ENCODE measurements at regions not wholly inside any gene's neighbourhood (a gene's known extent, or its start where the extent isn't known, plus 50 kb on each side); places are given as distances from the start of the nearest gene placed in this dataset.

DNA sequence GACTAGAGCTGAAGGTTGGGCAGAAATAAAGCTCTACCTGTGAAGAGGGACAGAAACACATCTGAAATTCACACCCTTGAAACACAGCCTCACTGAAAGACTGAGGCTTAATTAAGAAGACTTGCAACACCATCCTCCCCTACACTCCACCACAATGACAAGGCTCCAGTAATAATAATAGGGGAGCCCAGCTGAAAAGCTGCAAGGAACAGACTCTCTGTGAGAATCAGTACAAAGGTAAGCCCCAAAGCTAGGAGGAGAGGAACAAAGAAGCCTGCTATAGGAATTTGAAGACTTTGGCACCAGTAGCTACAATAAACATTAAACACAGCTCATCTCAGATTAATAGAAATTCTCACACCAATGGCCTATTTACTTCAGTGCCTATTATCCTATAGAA is 176.9 kb downstream of the FAT3 start:
- H3K36me3 Mint-ChIP-seq (ENCODE audit: low read depth) = no peaks in the 10 kb centered on the region
- DNase-seq = no peak
- H3K27ac Mint-ChIP-seq = no peak overlapping the region
- H3K4me3 Mint-ChIP-seq = no peak overlapping the region
- POLR2A ChIA-PET = no interaction called here
- no peaks in the 10 kb centered on the region for H3K9me3 Mint-ChIP-seq
- CTCF ChIA-PET = no interaction called here
- no peaks in the 10 kb centered on the region for H3K4me1 Mint-ChIP-seq
- no peaks in the 10 kb centered on the region for H3K27me3 Mint-ChIP-seq

DNA sequence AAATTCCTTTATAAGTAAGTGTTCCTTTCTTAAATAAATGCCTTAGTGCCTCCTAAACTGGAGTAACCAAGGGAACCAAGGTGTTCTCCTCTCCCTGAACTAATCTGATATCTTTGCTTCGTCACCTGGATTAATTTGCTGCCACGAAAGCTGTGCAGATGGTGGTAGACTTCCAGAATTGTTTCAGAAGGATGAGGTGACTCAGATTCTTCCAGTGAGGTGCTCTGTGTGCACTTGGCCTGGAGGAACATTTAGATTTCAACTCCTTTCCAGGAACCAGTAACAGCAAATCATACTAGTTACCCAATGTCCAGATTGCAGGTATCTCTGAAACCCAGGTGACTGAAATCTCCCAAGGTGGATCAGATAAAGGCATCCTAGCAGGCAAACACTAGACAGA is 181.9 kb downstream of the FAT3 start:
- Mint-ChIP-seq H3K36me3 (ENCODE audit: low read depth) (no peaks in the 10 kb centered on the region), H3K27ac (no peak overlapping the region), H3K4me1 (no peaks in the 10 kb centered on the region), H3K4me3 (no peak overlapping the region), H3K9me3 (no peaks in the 10 kb centered on the region), H3K27me3 (no peaks in the 10 kb centered on the region)
- ChIA-PET POLR2A (no interaction called here), CTCF (no interaction called here)
- DNase-seq = no peak

DNA sequence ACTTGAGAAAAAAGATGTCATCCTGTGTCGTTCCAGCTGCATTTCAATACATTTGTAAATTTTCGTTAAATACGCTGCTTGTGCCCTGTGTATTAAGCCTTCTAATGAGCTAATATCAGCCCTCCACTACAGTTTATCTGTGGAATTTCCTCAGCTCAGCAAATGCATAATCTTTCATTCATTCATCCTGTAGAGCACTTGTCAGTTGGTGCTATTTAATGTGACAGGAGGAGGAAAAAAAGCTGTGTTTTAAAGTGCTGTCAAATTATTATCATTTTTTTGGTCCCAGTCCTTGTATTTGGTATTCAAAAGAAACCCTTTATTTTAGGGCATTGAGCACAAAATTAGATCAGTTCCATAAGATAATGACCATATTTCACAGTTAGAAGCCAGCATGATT is 184.7 kb downstream of the FAT3 start:
- no peak overlapping the region for H3K27ac Mint-ChIP-seq
- no peaks in the 10 kb centered on the region for H3K4me1 Mint-ChIP-seq
- no peak overlapping the region for H3K4me3 Mint-ChIP-seq
- DNase-seq = no peak
- ChIA-PET POLR2A (no interaction called here), CTCF (no interaction called here)
- no peaks in the 10 kb centered on the region for H3K36me3 Mint-ChIP-seq (ENCODE audit: low read depth)
- no peaks in the 10 kb centered on the region for H3K27me3 Mint-ChIP-seq
- no peaks in the 10 kb centered on the region for H3K9me3 Mint-ChIP-seq

DNA sequence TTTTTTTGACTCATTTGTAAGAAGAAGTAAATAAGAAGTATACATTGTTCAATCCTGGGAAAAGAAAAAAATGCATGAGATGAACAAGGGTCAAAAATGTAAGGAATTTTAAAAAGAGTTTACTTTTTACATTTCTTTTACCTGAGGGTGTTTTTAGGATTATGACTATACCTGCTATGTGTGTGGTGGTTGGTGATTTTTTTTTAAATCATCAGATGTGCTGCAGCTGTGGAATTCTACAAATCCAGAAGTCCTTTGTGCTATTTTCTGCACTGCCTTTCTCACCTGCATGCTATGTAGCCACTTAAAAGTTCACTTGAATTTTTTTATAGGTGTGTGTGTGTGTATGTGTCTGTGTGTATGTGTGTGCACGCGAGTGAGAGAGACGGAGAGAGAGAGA is 185.3 kb downstream of the FAT3 start:
- ChIA-PET CTCF (no interaction called here), POLR2A (no interaction called here)
- H3K9me3 Mint-ChIP-seq = no peaks in the 10 kb centered on the region
- DNase-seq = no peak
- no peak overlapping the region for H3K4me3 Mint-ChIP-seq
- H3K27me3 Mint-ChIP-seq = no peaks in the 10 kb centered on the region
- H3K27ac Mint-ChIP-seq = no peak overlapping the region
- H3K36me3 Mint-ChIP-seq (ENCODE audit: low read depth) = no peaks in the 10 kb centered on the region
- no peaks in the 10 kb centered on the region for H3K4me1 Mint-ChIP-seq

DNA sequence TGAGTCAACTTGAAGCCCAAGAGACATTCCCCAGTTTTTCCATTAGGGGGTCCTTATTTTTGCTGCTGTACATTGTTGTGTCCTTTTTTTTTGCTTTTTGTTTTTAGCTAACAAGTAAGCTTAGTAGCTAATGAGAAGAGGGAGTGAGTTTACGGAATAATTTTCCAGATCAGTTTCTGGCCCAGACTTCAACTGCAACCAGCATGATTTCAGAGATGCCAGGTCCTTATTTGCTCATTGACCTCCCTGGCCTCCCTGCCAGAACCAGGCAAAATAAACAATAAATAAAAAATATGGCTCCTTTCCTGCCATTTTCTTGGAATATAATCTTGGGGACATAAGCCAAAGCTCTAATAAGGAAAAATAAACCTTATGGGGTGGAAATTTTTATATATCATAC is 185.9 kb downstream of the FAT3 start:
- Mint-ChIP-seq H3K36me3 (ENCODE audit: low read depth) (no peaks in the 10 kb centered on the region), H3K9me3 (peaks cover 4% of the 10 kb centered on the region), H3K27me3 (no peaks in the 10 kb centered on the region), H3K4me1 (no peaks in the 10 kb centered on the region), H3K4me3 (no peak overlapping the region), H3K27ac (no peak overlapping the region)
- DNase-seq = no peak
- POLR2A ChIA-PET = no interaction called here
- CTCF ChIA-PET = no interaction called here

DNA sequence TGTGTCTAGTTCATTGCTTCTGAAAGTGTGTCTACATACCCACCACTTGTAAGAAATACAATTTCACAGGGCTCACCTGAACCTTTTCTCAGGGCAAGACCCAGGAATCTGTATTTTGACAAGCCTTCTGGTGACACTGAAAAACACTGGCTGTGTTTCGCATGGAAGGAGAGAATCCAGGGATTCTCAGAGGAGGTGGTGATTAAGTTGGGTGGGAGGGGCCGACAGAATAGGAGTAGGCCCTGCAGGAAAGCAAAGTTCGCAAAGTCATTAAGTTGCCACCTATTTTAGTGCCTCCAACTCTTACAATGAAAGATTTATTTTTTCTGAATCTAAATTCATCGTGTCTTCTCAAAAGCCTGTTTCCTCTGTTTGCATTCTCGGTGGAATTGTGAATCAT is 186.8 kb downstream of the FAT3 start:
- DNase-seq = no peak
- peaks cover 4% of the 10 kb centered on the region for H3K9me3 Mint-ChIP-seq
- H3K27me3 Mint-ChIP-seq = no peaks in the 10 kb centered on the region
- ChIA-PET CTCF (no interaction called here), POLR2A (no interaction called here)
- H3K4me3 Mint-ChIP-seq = no peak overlapping the region
- no peaks in the 10 kb centered on the region for H3K4me1 Mint-ChIP-seq
- H3K36me3 Mint-ChIP-seq (ENCODE audit: low read depth) = no peaks in the 10 kb centered on the region
- no peak overlapping the region for H3K27ac Mint-ChIP-seq

DNA sequence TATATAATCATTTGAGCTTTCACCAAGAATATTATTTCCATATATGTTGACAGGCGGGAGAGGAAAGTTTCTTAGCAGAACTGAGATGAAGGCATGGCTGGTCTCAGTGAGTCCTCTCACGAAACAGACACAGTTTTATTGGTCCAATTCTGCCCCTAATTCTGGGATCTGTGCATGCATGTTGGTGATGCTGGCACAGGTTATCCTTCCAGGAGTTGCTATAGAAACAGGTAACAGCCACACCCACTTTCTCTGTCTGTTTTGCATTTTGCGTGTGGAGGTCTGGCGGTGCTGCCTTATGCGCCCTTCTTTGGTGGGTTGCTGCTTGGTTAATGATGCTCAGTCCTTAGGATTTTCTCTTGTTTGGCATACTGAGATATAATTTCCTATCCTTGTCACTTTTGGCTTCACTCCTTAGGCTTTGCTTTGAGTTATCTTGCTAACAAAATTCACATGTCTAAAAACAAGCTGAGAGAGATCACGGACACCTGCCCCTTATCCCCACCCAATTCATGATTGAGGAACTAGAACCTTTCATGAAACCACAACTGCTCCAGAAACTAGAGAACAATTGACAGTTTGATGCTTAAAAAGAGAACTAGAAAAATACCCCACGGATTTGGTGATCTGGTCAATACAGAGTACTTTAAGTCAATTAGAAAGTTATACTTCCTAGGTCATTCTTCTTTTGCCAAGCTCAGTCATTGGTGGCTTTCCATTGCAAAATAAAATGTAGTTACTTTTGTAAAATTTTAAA is 189.3 kb downstream of the FAT3 start:
- CTCF ChIA-PET = no interaction called here
- no peaks in the 10 kb centered on the region for H3K27me3 Mint-ChIP-seq
- H3K27ac Mint-ChIP-seq = no peak overlapping the region
- no peak overlapping the region for H3K4me3 Mint-ChIP-seq
- POLR2A ChIA-PET = no interaction called here
- H3K9me3 Mint-ChIP-seq = peaks cover 4% of the 10 kb centered on the region
- H3K4me1 Mint-ChIP-seq = no peaks in the 10 kb centered on the region
- no peak for DNase-seq
- no peaks in the 10 kb centered on the region for H3K36me3 Mint-ChIP-seq (ENCODE audit: low read depth)

DNA sequence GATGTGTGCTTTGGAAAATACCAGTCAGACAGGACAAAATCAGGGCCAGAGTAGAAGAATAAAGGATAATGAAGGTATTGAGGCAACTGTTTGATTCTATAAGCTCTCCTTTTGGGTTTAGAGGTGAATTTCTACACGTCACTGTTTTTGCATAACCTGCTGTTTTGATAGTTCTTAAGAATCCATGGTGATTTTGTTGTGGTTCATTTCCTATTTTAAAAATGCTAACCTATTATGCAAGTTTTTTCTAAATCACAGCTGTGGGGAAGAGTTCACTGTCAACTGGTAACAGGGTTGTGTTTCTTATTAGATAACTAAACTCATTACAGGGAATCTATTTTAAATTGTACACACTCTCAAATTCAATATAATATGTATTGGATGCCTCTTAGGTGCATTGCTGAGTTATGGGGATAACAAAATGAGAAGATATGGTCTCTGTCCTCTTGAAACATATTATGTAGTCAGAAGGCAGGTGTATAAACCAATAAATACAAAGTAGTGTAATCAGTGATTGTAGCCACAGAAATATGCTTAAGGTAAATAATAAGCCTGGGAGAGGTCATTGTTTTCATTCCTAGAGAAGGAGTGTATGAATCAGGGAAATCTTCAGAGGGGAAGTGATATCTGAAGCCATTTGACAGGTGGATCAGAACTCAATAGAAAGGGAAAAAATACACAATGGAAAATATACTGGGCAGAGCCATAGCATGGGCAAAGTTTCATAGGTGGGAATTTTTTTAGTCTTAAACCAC is 192.5 kb downstream of the FAT3 start:
- H3K36me3 Mint-ChIP-seq (ENCODE audit: low read depth) = no peaks in the 10 kb centered on the region
- H3K27me3 Mint-ChIP-seq = no peaks in the 10 kb centered on the region
- H3K27ac Mint-ChIP-seq = no peak overlapping the region
- no peaks in the 10 kb centered on the region for H3K4me1 Mint-ChIP-seq
- DNase-seq = no peak
- no peak overlapping the region for H3K4me3 Mint-ChIP-seq
- H3K9me3 Mint-ChIP-seq = peaks cover 4% of the 10 kb centered on the region
- CTCF ChIA-PET = no interaction called here
- POLR2A ChIA-PET = no interaction called here

DNA sequence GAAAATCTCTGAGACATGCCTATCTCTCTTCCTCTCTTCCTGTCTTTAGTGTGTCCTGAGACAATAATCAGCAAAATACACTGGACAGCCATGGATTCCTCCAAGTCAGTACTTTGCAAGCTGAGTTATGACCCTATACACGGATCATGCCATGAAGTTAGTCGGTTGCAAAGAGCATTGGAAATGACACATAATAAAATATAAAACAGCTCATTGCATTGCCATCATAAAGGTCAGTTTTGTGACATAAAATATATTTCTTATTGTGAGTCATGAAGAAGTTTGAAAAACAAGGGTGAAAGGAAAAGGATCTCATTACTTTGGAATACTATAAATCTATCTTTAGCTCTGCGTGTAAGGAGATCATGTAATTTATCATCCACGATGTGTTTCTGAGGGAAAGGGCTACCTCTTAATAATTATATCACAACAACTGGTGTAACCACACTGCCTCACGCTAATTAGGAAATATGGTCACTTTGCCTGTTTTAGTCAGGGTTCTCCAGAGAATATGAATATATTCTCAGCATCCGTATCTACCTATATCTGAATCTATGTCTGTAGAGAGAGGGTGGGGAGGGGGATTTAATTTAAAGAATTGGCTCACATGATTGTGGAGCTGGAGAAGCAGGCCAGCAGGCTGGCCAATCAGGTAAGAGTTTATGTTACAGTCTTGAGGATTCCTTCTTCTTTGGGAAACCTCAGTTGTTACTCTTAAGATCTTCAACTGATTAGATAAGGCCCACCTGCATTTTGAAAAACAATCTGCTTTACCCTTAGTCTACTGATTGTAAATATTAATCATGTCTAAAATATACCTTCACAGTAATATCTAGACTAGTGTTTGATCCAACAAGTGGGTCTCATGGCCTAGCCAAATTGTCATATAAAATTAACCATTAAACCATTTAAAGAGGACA is 198.8 kb downstream of the FAT3 start:
- no peak for DNase-seq
- ChIA-PET POLR2A (no interaction called here), CTCF (no interaction called here)
- H3K27me3 Mint-ChIP-seq = no peaks in the 10 kb centered on the region
- H3K4me3 Mint-ChIP-seq = no peak overlapping the region
- no peaks in the 10 kb centered on the region for H3K4me1 Mint-ChIP-seq
- no peaks in the 10 kb centered on the region for H3K36me3 Mint-ChIP-seq (ENCODE audit: low read depth)
- no peak overlapping the region for H3K27ac Mint-ChIP-seq
- no peaks in the 10 kb centered on the region for H3K9me3 Mint-ChIP-seq

DNA sequence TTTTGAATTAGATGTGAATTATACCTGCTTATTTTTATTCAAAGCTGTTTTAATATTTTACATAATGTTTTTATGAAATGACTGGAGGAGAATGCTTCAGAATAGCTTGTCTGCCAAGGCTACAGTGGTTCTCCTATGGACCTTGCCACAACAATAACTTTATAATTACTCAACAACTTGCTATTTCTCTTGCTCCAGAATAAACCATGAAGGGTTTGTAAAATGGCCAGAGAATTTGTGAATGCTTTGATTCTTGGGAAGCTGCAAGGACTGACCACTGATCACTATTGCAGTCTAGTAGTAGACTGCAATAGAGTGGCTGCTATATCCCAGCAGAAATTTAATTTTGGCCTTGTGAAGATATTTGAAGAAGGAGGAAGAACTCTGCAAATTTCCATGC is 199.7 kb downstream of the FAT3 start:
- no peak overlapping the region for H3K27ac Mint-ChIP-seq
- H3K4me1 Mint-ChIP-seq = no peaks in the 10 kb centered on the region
- no peaks in the 10 kb centered on the region for H3K27me3 Mint-ChIP-seq
- no peaks in the 10 kb centered on the region for H3K36me3 Mint-ChIP-seq (ENCODE audit: low read depth)
- no peaks in the 10 kb centered on the region for H3K9me3 Mint-ChIP-seq
- ChIA-PET POLR2A (no interaction called here), CTCF (no interaction called here)
- H3K4me3 Mint-ChIP-seq = no peak overlapping the region
- no peak for DNase-seq

DNA sequence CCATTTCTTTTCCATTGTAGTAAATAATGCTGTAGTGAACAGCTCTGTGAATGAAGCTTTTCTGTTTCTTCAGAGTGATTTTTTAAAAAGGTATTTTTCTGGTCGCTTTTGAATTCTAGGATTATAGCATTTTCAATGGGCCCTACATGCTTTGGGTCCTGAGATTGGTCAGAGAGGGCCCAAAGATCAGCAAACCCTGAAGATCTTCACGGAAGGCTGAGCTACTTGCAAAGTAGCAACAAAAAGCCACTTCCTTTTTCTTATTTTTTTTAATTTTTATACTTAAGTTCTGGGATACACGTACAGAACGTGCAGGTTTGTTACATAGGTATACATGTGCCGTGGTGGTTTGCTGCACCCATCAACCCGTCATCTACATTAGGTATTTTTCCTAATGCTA is 200.5 kb downstream of the FAT3 start:
- Mint-ChIP-seq H3K36me3 (ENCODE audit: low read depth) (no peaks in the 10 kb centered on the region), H3K9me3 (peaks cover 2% of the 10 kb centered on the region), H3K4me3 (no peak overlapping the region), H3K27me3 (no peaks in the 10 kb centered on the region), H3K4me1 (no peaks in the 10 kb centered on the region), H3K27ac (no peak overlapping the region)
- POLR2A ChIA-PET = no interaction called here
- DNase-seq = no peak
- CTCF ChIA-PET = no interaction called here

DNA sequence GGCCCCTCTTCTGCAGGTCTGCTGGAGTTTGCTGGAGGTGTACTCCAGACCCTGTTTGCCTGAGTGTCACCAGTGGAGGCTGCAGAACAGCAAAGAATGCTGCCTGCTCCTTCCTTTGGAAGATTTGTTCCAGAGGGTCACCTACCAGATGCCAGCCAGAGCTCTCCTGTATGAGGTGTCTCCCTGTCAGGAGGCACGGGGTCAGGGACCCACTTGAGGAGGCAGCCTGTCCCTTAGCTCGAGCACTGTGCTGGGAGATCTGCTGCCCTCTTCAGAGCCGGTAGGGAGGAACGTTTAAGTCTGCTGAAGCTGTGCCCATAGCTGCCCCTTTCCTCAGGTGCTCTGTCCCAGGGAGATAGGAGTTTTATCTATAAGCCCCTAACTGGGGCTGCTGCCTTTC is 207.9 kb downstream of the FAT3 start:
- Mint-ChIP-seq H3K27ac (no peak overlapping the region), H3K4me1 (no peaks in the 10 kb centered on the region), H3K36me3 (ENCODE audit: low read depth) (no peaks in the 10 kb centered on the region), H3K9me3 (peaks cover 6% of the 10 kb centered on the region), H3K27me3 (no peaks in the 10 kb centered on the region), H3K4me3 (no peak overlapping the region)
- POLR2A ChIA-PET = no interaction called here
- no peak for DNase-seq
- CTCF ChIA-PET = no interaction called here

DNA sequence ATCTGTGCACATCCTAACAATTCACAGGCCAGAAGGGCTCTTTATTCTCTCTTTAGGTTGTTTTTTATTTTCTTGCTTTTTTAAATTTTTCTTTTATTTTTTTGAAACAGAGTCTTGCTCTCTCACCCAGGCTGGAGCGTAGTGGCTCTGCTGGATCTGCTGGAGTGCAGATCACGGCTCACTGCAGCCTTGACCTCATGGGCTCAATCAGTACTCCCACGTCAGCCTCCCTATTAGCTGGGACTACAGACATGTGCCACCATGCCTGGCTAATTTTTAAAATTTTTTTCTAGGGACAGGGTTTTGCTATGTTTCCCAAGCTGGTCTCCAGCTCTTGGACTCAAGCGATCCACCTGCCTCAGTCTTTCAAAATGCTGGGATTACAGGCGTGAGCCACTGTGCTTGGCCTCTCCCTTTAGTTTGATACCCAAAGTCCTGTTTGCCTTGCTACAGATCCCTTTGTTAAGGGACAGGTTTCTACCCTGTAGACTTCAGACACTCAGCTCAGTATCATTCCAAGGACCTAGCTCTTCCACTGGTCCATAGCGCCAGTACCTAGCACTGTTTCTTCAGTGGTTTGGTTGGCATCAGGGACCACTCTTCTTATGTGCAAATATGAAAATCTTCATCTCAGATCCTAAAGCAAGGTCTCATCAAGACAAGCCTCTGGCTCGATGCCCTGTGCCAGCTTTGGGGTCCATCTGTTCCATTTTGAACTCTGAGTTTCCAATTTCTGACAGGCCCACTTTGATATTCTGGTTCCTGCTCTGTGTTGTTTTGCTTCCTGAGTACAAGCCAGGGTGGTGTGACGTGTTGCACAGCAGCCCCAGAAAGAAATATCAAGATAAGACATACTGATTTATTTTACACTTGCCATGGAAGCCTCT is 211.7 kb downstream of the FAT3 start:
- H3K27ac Mint-ChIP-seq = no peak overlapping the region
- H3K9me3 Mint-ChIP-seq = peaks cover 6% of the 10 kb centered on the region
- no peak for DNase-seq
- H3K27me3 Mint-ChIP-seq = no peaks in the 10 kb centered on the region
- H3K36me3 Mint-ChIP-seq (ENCODE audit: low read depth) = no peaks in the 10 kb centered on the region
- ChIA-PET POLR2A (no interaction called here), CTCF (no interaction called here)
- no peak overlapping the region for H3K4me3 Mint-ChIP-seq
- no peaks in the 10 kb centered on the region for H3K4me1 Mint-ChIP-seq
